ENCODE measurements at regions not wholly inside any gene's neighbourhood (a gene's known extent, or its start where the extent isn't known, plus 50 kb on each side); places are given as distances from the start of the nearest gene placed in this dataset.

- no peak for DNase-seq
These were observed 365.1 kb upstream of the SEMA6D start for GRCh38 chr15:47352217-47352616.

GRCh38 chr15:47355759-47356158 is 361.5 kb upstream of the SEMA6D start:
- DNase-seq: no peak

- DNase-seq: no peak
These were observed 361.0 kb upstream of the SEMA6D start for GRCh38 chr15:47356297-47356696.

GRCh38 chr15:47358876-47359275 is 358.4 kb upstream of the SEMA6D start:
- DNase-seq: no peak

GRCh38 chr15:47360305-47360704 is 357.0 kb upstream of the SEMA6D start:
- DNase-seq: no peak

- DNase-seq: no peak
These were observed 355.0 kb upstream of the SEMA6D start for GRCh38 chr15:47362118-47362905.

- DNase-seq: no peak
These were observed 353.7 kb upstream of the SEMA6D start for GRCh38 chr15:47363653-47364052.

GRCh38 chr15:47364230-47365141 is 352.8 kb upstream of the SEMA6D start:
- no peak for DNase-seq

GRCh38 chr15:47366884-47367283 is 350.4 kb upstream of the SEMA6D start:
- DNase-seq: no peak

GRCh38 chr15:47367726-47368390 is 349.4 kb upstream of the SEMA6D start:
- no peak for DNase-seq

- DNase-seq: no peak
These were observed 345.4 kb upstream of the SEMA6D start for GRCh38 chr15:47371939-47372338.

GRCh38 chr15:47374222-47374621 is 343.1 kb upstream of the SEMA6D start:
- peak; percentile 8 for DNase-seq

- DNase-seq: no peak
These were observed 341.1 kb upstream of the SEMA6D start for GRCh38 chr15:47376190-47376589.

GRCh38 chr15:47377465-47377864 is 339.8 kb upstream of the SEMA6D start:
- DNase-seq: no peak

- no peak for DNase-seq
These were observed 338.8 kb upstream of the SEMA6D start for GRCh38 chr15:47378527-47378926.

- DNase-seq: no peak
These were observed 334.2 kb upstream of the SEMA6D start for GRCh38 chr15:47383102-47383501.

- DNase-seq: no peak
These were observed 333.5 kb upstream of the SEMA6D start for GRCh38 chr15:47383801-47384200.

- DNase-seq: peak; percentile 11
These were observed 333.0 kb upstream of the SEMA6D start for GRCh38 chr15:47384341-47384740.

- no peak for DNase-seq
These were observed 332.5 kb upstream of the SEMA6D start for GRCh38 chr15:47384776-47385175.

- no peak for DNase-seq
These were observed 330.8 kb upstream of the SEMA6D start for GRCh38 chr15:47386459-47386858.

GRCh38 chr15:47388299-47388698 is 329.0 kb upstream of the SEMA6D start:
- no peak for DNase-seq

- DNase-seq: no peak
These were observed 327.0 kb upstream of the SEMA6D start for GRCh38 chr15:47390208-47390765.

GRCh38 chr15:47394286-47394809 is 323.0 kb upstream of the SEMA6D start:
- DNase-seq: no peak
